B cell (primary cell): ENCODE measurements at regions not wholly inside any gene's neighbourhood (a gene's known extent, or its start where the extent isn't known, plus 50 kb on each side); places are given as distances from the start of the nearest gene placed in this dataset.

Source experiments
- EZH2 ChIP-seq: IDR thresholded peaks from 2 replicates; pipeline ENCODE4 v1.6.1; 2012; ENCODE audit warnings: borderline replicate concordance, low read depth, mild to moderate bottlenecking, moderate library complexity, low read length; ENCODE audit not compliant: insufficient read depth, poor library complexity, severe bottlenecking
- TF ChIP-seq, protein P1 (sequence below): fragments of 200-600 bp; IDR thresholded peaks from one replicate; pipeline ENCODE4 v1.8.0; 2022; ENCODE audit warnings: antibody characterized with exemption, mild to moderate bottlenecking

GRCh38 chr5:51987239-51987638 lies 604.0 kb downstream of the ISL1 start:
- TF ChIP-seq, protein P1, sequence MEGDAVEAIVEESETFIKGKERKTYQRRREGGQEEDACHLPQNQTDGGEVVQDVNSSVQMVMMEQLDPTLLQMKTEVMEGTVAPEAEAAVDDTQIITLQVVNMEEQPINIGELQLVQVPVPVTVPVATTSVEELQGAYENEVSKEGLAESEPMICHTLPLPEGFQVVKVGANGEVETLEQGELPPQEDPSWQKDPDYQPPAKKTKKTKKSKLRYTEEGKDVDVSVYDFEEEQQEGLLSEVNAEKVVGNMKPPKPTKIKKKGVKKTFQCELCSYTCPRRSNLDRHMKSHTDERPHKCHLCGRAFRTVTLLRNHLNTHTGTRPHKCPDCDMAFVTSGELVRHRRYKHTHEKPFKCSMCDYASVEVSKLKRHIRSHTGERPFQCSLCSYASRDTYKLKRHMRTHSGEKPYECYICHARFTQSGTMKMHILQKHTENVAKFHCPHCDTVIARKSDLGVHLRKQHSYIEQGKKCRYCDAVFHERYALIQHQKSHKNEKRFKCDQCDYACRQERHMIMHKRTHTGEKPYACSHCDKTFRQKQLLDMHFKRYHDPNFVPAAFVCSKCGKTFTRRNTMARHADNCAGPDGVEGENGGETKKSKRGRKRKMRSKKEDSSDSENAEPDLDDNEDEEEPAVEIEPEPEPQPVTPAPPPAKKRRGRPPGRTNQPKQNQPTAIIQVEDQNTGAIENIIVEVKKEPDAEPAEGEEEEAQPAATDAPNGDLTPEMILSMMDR, result no peak
- no peak for TF ChIP-seq EZH2
